Putamen (tissue), 1 donor: ENCODE measurements at regions not wholly inside any gene's neighbourhood (a gene's known extent, or its start where the extent isn't known, plus 50 kb on each side); places are given as distances from the start of the nearest gene placed in this dataset.
"Not testable (repeated sequence)": the region's sequence is repeated elsewhere in the genome, so short reads cannot be mapped to it uniquely, and the experiment has no call there.

Experiments used
- DNase-seq: peaks from one replicate; pipeline ENCODE4 v3.0.0-alpha.2; 2016; ENCODE audit warnings: low spot score

DNA sequence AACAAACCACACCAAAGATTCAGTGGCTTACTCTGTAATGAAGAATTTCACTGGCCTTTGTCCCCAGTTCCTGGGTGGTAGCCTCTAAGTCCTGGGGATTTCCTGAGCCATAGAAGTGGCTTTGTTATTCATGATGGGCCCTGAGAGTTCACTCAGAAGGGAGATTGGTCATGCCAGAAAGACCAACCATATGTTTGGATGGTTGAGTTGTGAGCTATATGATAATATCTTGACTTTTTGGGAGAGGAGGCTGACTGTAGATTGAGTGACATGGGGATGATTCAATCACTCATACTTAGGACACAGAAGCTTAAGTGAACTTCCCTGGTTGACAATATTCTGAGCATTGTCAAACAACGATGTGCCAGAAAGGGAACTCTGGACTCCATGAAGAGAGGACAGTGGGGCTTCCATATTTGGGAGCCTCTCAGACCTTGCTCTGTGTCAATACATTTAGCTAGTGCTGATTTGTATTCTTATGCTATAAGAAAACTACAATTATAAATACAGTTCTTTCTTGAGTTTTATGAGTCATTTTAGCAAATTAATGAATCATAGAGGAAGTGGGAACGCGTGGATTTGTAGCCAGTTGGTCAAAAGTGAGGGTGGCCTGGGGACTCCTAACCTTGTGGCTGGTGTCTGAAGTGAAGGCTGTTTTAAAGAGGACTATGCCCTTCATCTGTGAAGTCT lies 392.0 kb downstream of the GBA3 start:
- no peak for DNase-seq

DNA sequence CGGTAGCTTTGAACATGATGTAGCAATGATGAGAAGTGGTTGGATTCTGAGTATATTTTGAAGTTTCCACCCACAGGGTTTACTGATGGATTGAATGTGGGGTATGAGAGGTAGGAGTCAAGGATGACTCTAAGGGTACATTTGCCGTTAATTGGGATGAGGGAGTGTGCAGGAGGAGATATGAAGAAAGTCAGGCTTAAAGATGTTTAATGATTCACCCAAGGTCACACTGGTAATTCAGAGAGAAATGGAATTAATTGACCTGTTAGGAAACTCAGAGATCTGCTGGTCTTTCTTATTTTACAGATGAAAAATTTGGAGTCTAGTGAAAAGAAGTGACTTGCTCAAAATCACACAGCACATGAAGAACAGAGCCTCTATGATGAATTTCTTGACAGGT lies 390.7 kb downstream of the GBA3 start:
- peak; percentile 34 for DNase-seq

DNA sequence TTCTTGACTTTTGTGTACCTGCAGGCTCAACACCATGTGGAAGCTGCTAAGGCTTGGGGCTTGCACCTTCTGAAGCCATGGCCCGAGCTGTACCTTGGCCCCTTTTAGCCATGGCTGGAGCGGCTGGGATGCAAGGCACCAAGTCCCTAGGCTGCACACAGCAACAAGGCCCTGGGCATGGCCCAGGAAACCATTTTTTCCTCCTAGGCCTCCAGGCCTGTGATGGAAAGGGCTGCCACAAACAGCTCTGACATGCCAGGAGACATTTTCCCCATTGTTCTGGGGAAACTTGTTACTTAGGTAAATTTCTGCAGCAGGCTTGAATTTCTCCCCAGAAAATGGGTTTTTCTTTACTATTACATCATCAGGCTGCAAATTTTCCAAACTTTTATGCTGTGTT lies 387.4 kb downstream of the GBA3 start:
- DNase-seq, result not testable (repeated sequence)

DNA sequence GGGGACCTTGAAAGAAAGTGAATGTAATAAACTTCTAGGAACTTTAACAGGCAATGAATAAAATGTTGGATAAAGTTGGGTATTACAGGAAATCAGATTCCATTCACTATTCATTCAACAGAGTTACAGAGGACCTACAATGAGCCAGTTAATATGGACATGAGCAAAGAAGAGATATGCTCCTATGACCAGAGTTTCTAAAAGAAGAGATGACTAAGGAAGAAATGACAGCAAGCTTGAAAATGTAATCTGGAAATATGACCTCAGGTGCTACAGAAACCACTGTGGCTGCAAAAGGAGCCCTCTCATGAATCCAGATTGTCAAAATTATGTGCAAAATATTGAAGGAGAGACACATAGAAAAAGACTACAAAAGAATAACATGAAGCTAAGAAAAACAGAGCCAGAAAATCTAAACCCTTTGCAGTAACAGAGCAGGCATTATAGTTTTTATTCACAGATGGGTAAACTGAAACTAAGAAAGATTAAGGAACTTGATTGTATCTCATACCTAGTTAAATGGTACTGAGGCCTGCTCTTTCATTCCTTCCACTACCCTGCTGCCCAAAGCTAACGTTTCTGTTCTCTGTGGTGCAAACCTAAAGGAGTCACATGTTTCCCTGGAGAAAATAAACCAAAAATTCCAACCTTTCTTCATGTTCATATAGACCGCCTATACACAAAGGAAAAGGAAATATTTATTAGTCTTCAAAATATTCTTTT lies 378.3 kb downstream of the GBA3 start:
- no peak for DNase-seq

DNA sequence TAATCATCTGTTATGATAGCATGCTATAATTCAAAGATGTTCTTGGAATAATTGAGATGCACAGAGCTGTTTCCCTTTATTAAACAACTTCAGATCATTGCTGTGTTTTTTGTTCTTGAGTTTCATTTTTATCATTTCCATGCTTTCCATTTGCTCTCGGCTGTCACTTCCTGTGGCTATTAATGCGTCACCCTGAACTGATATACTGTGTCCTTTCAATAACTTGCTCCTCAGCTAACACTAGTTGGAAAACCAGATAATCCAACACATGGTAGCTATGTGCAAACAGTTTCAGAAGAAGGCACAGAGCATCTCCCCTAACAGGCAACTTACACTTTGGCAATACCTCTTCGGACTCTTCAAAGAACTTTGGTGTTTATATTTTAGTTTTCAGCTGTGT lies 376.0 kb downstream of the GBA3 start:
- no peak for DNase-seq

DNA sequence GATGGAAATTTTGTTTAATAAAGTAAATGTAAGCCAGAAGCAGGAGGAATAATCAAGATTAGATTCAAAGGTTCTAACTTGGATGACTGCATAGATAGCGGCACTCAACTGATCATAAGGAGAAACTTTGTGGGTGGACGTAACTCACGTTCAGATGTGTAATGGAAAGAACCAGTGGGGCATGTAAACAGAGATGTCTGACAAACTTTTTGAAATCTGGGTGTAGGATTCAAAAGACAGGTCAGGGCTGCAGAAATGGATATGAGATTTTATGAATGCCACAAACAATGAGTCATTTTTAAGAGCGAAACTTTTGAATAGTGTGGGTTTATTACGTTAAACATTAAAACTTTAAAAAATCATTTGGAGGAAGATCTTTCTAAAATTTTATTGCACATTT lies 375.6 kb downstream of the GBA3 start:
- DNase-seq, result no peak

DNA sequence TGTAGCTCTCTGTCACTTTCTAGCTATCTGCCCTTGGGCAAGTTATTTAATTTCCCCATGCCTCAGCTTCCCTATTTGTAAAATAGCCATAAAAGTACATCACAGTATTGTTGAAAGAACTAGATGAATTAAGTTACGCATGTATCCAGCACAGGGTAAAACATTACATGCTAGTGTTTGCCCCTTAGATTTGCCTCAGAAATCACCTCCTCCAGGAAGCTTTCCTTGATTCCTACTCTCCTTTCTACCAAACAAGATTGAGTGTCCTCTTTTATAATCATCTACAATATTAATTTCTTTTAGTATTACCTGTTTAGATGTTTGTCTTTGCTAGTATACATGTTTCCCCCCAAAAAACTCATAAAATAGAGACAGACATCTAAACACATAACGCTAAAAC lies 369.5 kb downstream of the GBA3 start:
- no peak for DNase-seq

DNA sequence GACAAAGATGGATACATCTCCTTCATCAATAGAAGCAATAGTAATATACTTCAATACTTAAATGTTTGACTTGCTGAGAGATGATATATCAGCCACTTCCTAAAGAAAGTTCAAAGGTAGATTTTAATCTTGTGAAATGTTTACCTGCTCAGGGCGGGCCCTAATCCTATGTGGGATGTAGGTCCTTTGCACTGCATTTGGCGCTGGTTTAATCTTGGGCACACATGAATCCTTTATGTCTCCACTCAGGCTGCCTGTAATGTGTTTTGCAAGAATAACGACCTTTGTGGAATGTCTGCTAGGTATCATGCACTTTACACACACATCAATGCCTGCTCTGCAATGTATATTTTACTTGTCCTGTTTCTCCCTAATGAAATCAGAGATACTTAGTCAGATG lies 368.7 kb downstream of the GBA3 start:
- no peak for DNase-seq

DNA sequence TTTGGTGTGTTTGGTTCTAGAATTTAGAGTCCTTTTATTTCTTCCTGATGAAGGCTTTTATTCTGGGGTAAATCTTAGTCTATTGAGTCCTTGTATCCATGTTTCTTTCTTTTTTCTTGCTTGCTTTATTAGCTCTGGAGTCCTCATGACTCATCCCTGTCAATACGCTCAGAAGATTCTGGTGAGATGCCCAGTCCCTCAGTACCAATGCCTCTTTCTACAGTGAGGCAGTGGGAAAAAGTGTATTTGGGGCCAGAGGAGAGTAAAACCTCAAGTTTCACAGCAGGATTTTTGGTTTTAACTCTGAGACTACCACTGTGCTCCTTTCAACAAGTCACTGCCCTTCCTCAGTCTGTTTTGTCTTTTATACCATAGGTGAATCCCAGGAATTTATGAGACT lies 368.0 kb downstream of the GBA3 start:
- no peak for DNase-seq

DNA sequence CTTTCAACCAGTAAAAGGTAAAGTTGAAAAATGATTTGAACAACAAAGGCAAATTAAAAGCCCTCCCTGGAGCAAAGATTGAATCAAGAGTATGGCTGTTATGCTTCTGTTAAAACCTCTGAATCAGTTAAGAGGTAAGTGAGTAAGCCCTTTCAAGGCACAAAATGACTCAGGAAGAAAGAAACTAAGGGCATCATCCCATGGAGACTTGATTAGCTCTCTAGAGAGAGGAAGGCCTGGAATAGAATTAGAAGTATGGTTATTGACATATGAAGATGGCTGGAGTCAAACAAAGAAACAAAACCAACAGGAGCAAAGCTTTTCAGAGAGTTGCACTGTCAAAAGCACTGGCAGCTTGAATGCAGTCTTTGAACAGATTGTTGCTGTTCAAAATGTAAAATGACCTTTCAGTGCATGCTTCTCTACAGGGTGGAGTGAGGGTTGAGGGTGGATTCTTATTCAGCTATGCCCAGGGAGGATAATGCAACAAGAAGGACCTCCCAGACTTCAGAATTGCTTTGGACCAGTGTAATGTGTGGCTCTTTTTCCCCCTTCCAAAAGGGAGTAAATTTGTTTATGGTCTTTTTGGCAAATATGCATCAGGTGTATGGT lies 365.5 kb downstream of the GBA3 start:
- no peak for DNase-seq

DNA sequence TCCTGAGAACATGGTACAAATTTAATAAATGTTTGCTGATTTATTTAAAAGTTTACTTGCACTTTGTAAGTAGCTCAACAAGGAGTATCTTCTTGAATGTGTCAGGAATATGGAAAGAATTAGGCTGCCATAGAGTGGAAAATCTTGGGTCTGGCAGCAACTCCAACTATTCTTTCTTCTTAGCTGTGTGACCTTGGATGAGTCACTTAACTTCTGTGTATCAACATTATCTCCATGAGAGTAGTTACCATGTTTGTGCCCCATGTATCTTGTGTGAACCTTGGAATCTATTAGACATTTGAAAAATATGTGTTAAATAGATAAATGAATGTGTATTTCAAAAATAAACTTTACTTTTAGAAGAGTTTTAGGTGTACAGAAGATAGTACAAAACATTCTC lies 348.8 kb downstream of the GBA3 start:
- no peak for DNase-seq

DNA sequence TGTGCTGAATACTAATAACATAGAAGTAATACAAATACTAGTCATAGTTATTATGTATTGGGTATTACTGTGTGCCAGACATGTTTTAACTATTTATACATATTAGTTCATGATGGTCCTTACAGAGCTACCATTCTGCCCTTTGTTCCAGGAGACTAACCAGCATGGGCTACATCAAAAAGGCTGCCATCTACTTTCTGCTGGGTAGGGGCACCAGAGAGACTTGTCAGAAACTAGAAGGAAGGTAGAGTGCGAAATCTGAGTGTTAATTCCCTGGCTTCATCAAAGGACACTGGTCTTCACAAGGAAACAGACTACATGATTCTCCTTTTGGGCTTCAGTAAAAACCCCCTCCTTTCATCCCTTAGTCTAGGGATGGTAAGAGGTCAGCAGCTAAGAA lies 347.8 kb downstream of the GBA3 start:
- no peak for DNase-seq

DNA sequence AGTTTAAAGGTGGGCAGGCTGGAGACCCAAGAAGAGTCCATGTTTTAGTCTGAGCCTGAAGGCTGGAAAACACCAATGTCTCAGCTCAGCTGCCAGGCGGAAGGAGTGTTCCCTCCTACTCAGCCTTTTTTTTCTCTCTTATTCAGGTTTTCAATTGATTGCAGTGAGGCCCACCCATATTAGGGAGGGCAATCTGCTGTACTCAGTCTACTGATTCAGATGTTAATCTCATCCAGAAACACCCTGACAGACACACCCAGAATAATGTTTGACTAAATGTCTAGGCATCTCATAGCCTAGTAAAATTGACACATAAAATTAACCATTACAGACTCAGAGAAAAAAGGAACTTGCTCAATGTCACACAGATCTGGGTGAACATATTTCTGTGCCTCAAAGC lies 347.1 kb downstream of the GBA3 start:
- DNase-seq, result no peak

DNA sequence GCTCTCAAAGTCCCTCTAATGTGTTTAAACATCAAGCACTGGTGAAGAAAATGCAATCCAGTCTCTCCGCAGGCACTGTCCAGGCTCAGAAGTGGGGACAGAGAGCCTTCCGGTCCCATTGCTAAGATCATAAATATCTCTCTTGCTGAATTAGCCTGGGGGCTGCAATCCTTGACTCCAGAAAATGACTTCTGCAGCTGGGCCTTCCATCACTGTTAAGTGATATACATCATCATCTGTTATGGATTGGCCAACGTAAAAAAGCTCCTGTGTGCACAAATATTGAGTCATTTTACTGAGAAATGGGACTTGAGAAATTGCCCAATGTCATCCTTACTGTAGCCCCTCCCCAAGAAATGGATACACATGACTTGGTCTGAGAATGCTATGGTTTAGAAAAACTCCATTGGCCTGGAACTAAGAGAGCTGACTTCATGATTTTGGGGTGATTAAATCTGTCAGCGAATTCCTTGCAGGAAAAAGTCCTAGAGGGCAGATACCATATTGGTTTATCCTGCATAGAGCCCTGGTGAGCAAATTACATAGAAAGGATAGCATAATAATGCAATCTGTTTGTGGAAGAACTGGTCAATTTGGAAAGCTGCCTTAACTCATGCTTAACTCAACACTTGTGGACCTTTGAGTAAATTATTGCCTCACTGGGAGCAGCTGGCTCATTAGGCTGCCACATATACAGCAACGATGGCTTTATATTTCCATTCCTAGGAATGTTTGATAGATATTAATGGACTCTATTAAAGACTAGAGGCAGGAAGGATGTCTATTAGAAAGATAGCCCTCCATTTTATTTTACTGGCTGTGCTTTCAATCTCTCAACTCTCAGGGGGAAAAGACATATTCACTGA lies 346.1 kb downstream of the GBA3 start:
- no peak for DNase-seq

DNA sequence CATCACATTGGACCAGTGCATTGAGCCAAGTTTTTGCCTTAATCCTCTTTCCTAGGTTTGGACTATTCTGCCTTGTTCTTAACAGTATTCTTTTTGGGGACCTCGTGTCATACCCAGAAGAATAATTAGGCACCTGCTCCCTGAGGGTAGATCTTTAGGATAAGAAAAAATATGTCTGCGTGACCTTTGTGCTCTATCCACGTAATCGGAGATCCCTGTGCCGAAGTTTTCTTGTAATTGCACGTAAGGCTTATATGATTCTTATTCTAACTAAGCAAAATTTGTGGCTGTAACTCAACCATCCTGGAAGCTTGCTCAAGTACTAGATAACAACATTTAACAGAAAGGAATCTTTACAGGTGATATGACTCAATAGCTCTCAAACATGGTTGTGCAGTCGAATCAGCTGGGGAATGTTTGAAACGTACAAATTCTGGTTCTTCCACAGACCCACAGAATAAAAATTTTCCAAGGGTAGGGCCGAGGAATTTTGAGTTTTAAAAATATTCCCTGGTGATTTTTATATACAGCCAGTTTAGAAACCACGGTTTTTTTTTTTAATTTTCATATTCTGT lies 344.3 kb downstream of the GBA3 start:
- DNase-seq, result no peak

DNA sequence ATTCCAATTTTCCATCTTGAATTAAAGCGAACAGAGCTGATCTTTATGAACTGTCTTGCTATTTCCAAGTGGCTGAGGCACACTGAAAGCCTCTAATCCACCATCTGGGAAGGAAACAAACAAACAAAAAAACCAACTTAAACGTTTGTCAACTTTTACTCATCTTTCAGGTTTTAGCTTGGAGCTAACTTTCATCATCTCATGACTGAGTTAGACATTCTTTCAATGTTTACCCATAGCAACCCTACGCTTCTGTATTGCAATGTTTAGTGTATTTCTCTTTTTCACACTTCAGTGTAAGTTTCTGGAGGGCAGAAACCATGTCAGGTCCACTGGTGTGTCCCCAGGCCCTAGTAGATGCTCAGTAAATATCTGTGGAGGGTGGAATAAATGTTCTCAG lies 343.8 kb downstream of the GBA3 start:
- DNase-seq, result no peak

DNA sequence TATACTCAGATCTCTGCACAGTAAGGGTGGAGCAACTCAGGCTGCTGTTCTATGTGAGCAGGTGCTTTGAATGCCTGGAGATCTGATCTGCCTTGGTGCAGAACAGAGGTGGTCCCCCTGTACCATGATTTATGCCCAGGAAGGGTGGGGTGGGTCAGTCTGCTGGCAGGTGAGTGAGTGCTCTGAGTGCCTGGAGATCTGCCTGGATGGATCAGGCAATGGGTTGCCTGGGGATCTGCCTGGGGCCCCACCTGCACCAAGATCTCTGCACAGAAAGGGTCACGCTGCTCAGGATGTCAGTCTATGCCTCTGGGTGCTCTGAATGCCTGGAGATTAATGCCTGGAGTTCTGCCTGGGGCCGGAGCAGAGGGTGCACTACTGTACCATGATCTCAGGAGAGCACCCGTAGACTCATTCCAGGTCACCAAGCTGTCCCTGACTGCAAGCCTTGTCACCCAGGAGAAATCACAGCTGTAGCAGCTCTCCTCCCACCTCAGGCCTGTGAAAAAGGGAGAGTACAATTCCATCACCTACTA lies 342.9 kb downstream of the GBA3 start:
- no peak for DNase-seq

DNA sequence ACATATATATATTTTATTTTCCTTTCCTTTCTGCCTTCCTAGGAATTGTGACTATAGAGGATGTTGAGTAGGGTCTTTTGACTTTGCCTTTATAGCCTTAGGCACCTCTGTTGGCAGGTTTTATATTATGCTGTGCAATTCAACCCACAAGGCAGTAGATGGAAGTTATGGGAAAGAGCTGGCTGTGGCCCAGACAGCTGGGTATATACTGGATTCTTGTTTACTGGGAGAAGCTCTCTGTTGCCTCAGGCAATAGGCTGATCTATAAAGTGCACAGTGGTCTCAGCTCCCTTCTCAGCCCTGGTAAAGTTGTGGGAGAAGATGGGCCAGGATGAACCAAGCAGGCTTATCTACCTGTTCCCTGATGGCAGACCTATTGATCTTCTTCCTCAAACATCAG lies 342.0 kb downstream of the GBA3 start:
- DNase-seq, result no peak

DNA sequence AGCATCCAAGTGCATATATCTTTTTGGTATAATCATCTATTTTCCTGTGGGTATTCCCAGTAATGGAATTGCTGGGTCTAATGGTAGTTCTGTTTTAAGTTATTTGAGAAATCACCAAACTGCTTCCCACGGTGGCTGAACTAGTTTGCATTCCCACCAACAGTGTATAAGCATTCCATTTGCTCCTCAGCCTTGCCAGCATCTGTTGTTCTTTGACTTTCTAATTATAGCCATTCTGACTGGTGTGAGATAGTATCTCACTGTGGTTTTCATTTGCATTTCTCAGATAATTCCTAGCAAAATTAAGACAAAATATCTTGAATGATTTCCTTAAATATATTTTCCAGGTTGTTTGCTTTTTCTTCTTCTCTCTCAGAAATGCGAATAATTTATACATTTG lies 341.1 kb downstream of the GBA3 start:
- no peak for DNase-seq

DNA sequence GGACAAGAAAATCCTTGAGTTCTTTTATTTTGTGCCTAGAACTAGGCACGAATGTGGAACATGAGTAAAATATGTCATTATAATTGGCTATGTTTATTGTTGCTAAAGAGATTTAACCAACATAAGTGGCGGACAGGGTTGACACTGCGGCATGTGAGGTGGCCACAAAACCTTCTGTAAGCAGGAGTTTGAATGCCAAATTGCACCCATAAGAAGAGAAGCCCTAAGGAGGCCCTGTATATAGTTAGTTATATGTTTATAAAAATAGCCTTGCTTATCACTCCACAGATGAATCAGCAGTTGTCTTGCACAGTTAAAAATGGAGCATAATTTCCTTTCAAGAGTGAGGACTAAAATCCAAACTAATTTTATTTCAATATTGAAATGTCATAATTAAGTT lies 336.1 kb downstream of the GBA3 start:
- DNase-seq, result no peak

DNA sequence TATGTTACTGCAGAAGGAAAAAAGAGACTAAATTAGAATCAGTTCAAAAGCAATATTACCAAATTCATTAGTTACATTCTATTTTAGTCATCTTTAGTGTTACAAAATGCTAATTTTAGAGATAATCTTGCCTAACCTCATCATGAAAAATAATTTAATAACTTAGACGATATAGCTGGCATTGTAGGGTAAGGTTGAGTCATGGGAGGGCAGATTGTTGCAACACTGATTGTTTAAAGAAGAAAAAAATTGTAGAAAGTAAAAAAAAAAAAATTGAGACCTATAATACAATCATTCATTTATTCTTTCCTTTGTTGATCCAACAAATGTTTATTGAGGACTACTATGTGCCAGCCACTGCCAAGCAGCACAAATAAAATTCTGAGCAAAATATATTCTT lies 330.9 kb downstream of the GBA3 start:
- peak; percentile 21 for DNase-seq

DNA sequence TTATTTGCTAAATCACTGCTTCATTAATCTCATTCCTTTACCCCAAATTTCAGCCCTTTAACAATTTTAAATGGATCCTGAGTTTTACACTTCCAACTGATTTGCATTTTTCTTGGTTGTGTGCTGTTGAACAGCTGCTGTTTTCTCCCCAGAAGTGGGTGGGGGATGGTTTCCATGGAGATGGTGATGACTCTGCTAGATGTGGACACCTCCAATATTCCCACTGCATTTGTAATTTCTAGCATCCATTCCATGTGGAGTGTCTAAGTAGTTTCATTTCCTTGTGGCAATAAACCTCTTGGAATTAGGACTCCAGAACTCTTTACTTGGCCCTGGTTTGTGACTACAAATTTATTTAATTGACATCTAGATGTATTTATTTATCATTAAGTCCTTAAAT lies 330.4 kb downstream of the GBA3 start:
- no peak for DNase-seq
